ENCODE measurements at regions not wholly inside any gene's neighbourhood (a gene's known extent, or its start where the extent isn't known, plus 50 kb on each side); places are given as distances from the start of the nearest gene placed in this dataset.
A peak's percentile ranks its signal among the peaks of the same experiment; 100 is the strongest.
"Not testable (repeated sequence)": the region's sequence is repeated elsewhere in the genome, so short reads cannot be mapped to it uniquely, and the experiment has no call there.

DNA sequence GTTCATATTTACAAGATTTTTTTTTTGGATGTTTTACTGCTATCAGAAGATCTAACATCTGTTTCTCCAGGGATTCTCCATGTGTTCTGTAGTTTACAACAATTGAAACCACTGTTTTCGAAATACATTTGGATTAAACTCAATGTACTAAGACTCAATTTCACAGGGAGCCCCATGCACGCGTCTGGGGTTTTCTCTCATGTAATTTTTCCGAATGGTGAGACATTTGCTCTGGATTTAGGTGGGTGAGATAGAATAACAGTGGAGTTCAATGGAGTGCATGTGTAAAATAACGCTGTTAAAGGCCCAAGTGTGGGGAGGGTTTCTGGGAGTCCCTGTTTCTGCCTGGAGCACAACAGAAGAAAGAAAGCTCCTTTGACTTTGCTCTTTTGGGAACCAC lies 330.3 kb downstream of the TSHZ3 start:
- no peak for DNase-seq

DNA sequence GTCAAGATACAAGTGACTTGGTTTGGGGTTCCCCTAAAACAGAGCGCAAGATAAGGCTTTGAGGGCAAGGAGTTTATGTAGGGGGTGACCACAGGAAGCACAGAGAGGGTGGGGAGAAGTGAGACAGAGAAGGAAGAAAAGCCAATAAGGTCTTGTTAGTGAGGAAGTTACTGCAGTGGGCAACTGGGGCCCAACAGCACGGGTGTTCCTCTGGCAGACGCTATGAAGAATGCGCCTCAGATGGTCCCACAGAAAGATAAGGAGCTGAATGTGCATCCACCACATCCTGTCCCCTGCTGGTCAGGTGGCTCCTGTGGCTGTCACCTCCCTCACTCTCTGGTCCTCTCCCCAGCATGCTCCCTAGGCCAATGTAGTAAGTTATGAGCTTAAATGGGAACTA lies 333.5 kb downstream of the TSHZ3 start:
- DNase-seq: peak in 1 of 2 donors; percentile 4

DNA sequence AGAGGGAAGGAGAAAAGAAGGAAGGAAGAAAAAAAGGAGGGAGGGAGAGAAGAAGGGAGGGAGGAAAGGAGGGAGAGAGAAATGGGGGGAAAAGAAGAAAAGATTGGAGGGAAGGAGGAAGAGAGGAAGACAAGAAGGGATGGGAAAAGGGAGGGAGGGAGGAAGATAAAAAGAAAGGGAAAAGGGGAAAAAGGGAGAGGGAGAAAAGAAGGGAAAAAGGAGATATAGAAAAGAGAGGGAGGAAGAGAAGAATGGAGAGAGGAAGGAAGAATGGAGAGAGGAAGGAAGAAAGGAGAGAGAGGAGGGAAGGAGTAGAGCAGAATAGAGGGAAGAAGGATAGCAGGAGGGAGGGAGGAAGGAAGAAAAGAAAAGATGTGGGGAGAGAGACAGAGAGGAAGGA lies 334.6 kb downstream of the TSHZ3 start:
- no peak for DNase-seq

DNA sequence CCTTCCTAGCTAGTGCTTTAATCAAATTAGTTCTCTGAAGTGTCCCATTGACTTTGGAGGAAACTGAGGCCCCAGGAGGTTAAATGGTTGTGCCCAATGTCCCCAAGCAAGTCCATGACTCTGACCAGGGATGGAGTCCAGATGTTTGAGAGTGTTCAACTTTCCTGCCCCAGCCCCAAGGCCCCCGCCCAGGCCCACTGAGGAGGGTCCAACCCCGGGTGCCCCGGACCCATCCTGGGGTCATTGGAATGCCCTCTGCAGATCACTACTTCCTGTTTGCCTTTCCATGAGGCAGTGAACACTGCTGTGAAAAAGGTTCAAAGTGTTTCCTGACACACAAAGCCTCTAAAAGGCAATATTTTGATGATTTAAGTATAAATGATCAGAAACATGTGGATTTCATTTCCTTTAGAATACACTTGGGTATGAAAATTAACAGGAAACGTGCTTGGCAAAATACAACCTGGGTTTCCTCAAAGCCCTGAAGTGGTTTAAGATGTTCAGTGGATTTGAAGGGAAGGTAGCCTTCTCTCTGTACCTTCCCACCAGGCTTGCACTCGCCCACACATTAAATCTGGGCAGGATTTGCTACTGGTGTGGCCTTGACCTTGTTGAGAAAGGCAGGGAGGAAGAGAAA lies 335.7 kb downstream of the TSHZ3 start:
- no peak for DNase-seq

DNA sequence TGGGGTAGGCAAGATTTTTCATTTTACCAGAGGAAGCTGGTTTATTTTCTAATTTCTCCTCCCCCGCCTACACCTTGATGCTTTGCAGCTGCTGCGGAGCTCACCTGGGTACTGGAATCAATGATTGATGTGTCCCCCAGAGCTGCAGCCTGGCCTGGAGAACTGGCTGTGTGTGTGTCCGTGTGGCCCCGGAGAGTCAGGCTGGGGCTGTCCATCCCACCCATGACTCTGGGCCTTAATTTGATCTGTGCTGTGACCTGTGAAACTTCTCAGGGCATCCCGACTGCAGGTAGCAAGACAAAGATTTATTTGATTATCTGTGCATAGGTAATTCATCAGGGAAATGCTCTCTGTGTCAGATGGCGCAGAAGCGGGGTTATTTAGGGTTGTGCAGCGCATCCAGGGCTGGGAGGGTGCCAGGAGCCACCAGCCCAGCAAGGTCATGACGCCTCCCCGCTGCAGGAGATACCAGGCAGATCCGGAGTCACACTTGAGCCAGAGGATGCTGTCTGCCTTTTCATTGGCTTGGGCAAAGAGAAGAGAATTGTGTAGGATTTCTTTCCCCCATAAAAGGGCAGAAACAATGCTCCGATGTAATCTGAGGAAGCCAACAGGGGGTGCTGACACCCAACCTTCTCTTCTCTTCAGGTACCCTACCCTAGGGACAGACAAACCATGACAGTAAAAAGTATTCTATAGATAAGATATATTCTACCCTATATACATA lies 346.6 kb downstream of the TSHZ3 start:
- DNase-seq: no peak

DNA sequence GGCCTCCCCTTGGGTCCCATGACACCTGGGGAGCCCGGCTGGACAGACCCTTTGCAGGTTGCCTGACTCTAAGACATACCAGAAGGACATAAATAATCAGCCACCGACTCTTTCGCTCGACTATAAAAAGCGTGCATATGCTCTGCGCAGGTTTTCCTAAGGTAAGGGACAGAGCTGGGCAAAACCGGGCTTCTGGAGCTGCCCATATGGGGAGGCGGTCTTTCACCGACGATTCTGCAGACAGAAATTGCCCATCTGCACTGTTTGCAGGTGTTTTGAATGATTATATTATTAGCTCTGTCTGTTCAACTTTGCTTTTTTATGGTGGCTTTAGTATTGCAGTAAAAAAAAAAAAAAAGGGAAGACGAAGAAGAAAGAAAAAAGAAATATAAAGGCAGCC lies 347.2 kb downstream of the TSHZ3 start:
- DNase-seq: no peak

DNA sequence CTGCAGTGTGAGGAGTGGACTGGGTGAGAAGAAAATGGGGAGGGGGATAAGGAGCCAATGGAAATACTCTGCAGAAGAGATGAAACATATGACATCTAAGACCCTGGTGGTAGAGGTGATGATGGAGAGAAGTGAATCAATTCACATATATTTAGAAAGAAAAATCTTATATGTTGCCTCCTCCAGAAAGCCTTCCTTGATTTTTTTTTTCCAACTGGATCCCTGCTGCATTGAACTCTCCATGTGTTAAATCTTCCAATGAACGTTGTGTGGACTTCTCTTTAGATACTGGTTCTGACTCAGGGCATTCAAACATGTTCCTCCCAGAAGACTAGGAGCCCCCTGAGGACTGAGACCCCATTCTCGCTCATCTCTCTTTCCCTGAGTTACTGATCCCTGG lies 348.3 kb downstream of the TSHZ3 start:
- no peak for DNase-seq

DNA sequence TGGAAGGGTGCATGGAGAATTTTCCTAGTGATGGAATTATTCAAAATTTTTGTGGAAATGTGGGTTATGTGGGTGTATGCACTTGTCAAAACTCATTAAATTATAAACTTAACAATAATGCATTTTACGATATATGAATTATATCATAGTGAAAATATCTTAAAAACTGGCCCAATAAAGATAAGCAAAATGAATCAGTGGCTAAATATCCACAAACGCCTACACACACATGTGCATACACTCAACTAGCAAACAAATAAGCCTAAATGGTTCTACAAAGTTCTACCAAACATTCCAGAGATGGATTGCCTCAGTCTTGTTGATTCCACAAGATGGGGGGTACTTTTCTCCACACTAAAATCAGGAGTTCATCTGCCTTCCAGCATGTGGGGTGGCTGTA lies 349.5 kb downstream of the TSHZ3 start:
- no peak for DNase-seq

DNA sequence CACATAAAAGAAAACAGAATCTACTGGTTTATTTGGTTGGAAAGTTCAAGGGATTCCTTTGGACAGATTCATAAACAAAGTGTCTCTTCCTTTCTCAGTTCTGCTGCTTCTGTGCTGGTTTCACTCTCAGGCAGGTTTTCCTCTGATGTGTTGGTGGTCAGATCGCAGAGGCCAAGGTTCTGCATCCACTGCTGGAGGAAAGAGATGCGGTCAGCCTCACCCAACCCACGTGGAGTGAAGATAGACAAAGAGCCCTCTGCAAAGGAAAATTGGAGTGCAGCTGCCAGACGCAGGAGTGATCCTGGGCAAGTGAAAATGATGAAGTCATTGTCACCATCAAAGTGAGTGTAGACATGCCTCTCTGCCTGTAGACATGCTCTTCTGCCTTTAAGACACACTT lies 352.0 kb downstream of the TSHZ3 start:
- DNase-seq: no peak

DNA sequence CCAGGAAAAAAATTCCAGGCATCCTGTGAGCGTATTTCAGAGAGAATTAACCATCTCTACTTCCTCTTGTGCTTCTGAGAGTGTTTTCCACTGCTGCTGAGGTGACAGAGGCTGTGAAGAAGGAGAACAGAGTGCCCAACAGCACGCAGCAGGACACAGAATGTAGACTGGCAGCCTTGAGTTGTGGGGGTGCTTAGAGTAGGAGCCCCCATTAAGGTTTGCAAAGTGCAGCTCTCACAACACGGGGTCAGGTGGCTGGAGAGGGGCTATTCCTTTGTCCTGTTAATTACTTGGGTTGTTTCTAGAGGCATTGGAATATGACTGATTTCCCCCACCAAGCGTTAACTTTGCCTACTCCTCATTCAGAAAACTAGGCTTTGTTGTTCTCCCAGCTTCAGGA lies 370.6 kb downstream of the TSHZ3 start:
- DNase-seq: no peak

DNA sequence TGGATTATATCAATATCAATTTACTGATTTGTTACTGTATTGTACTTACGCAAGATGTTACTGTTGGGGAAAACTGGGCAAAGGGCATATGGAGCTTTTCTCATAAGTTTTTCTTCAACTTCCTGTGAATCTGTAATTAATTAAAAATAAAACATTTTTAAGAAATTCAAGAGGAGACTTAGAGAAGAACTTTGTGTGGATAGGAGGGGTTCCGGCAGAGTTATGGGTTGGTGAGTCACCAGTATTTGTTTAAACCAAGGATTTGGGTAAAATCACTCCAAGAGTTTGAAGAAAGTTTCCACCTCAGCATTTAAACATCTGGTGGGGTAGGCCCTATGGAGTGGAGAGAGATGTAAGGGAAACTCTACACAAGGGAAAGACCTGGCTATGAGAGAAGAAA lies 379.6 kb downstream of the TSHZ3 start:
- DNase-seq: no peak

DNA sequence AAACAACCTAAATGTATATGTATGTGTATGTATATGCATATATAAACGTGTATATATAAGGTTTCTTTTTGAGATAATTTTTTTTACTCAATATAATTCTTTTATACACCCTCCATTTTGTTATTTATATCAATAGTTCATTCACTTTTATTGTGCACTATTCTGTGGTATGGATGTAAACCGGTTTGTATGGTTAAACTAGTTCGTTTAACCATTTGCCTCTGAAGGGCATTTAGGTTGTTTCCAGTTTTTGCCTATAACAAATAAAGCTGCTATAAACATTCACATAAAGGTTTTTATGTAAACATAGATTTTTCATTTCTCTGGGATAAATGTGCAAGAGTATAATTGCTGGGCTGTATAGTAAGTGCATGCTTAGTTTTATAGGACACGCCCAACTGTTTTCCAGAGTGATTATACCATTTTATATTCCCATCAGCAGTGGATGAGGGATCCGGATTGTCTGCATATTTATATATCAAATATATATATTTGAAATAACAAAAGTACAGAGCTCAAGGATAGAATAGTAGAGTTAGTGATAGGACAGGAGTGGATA lies 380.3 kb downstream of the TSHZ3 start:
- DNase-seq: no peak

DNA sequence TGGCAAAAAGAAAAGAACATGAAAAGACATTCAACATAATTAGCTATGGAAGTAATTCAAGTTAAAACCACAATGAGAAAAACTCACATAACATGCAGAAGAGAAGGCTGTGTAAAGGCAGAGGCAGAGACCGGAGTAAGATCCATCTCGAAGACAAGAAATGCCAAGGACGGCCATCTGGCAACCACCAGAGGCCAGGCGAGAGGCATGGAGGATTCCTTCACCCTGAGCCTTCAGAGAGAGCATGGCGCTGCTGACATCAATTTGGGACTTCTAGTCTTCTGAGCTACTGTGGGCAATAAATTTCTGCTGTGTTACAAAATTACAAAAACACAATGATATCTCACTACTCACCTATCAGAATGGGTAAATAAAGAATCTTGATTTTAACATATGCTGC lies 381.0 kb downstream of the TSHZ3 start:
- DNase-seq: no peak

DNA sequence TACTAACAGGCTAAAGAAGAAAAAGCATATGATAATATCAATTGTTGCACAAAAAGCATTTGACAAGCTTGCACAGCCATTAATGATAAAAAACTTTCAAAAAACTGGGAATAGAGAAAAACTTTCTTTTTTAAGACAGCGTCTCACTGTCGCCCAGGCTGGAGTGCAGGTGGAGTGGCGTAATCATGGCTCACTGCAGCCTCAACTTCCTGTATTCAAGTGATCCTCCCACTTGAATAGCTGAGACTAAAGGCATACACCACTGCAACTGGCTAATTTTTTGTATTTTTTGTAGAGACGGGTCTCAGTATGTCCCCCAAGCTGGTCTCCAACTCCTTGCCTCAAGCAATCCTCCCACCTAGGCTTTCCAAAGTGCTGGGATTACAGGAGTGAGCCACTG lies 382.8 kb downstream of the TSHZ3 start:
- DNase-seq: no peak

DNA sequence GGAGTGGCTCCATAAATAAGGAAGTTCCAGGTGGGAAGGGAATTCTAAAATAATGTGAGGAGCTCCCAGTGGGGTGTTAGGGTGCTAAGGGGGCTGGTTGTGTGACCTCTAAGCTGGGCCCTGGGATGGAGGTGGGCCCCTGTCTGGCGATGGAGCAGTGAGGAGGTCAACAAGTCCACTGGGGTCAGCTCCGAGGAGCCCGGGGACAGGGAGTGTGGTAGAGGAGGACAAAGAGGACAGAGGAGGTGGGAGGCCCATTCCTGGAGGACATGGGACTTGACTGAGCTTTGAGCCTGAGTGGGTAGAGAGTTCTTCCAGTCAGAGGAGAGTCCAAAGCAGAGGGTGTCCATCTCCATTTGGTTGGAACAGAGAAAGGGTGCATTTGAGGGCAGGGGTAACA lies 390.2 kb downstream of the TSHZ3 start:
- no peak for DNase-seq

DNA sequence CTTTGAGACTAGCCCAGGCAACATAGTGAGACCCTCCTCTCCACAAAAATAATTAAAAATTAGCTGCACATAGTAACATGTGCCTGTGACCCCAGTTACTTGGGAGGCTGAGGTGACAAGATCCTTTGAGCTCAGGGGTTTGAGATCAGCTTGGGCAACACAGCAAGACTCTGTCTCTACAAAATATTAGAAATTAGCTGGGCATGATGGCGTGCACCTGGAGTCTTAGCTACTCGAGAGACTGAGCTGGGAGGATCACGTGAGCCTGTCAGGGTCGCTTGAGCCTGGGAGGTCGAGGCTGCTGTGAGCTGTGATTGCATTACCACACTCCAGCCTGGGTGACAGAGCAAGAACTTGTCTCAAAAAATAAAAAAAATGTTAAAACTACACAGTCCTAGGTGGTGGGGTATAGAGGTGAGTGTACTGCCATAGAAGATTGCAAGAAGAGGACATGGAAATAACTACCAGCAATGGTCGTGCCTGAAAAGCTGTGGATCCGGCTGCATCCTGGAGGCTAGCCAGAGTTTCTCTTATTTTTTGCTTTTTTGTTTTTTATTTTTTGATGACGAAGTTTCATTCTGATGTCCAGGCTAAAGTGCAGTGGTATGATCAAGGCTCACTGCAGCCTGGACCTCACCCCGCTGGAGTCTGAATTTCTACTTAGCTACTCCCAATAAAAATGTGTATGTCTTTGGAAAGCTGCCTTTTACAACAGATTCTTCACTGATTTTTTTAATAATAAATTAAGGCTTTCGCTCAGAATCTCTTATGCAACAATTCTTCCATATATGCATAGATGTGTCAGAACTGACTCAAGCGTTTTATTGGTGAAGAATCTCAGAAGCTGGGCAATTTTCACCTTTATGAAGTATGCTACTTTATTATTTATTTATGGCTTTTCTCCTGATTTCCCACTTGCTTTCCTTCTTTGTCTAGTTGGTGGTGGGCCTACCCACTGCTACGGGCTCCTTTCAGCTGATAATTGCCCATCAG lies 393.8 kb downstream of the TSHZ3 start:
- no peak for DNase-seq

DNA sequence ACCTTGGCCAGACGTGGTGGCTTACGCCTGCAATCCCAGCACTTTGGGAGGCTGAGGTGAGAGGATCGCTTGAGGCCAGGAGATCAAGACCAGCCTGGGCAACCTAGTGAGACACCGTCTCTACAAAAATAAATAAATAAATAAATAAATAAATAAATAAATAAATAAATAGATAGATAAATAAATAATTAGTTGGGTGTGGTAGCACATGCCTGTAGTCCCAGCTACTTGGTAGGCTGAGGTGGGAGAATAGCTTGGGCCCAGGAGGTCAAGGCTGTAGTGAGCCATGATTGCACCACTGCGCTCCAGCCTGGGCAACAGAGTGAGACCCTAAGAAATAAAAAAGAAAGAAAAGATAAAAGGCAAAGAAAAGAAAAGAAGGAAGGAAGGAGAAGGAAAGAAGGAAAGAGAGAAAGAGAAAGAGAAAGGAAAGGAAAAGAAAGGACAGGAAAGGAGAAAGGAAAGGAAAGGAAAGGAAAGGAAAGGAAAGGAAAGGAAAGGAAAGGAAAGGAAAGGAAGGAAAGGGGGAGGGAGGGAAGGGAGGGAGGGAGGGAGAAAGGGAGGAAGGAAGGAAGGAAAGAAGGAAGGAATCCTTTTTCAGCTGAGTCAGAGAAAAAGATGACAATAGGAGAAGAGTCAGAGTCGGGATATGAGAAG lies 404.8 kb downstream of the TSHZ3 start:
- not testable (repeated sequence) for DNase-seq

DNA sequence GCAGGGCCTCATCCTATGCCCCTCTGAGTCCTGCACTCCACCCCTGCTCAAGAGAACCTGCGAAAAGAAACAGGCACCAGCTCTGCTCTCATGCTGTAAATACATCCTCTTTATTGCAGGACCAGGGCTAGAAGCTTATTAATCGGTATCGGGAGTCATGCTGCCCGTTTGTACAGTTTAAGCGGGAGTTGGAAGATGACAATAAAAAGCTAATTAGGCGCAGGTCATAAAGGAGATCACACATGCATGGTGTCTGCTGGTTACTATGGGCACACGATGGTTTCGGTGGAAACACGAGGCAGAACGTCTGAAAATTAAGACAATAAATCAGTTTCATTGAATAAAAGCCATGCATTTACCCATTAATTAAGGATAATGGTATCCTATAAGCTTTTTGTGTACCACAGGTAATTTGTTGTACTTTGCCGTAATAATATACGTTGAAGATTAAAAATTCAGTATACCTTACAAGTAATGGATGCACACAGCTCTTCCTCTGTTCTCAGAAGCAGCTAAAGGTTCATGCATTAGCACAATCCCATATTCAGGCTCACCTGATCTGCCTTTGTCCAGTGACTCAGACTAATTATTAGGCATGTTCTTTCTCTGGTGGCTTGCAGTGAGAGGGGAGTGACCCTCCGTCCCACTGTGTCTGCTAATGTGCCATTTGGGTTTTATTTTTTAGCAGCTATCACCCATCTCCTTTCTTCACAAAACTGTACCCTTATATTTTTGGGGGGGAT lies 406.0 kb downstream of the TSHZ3 start:
- no peak for DNase-seq

DNA sequence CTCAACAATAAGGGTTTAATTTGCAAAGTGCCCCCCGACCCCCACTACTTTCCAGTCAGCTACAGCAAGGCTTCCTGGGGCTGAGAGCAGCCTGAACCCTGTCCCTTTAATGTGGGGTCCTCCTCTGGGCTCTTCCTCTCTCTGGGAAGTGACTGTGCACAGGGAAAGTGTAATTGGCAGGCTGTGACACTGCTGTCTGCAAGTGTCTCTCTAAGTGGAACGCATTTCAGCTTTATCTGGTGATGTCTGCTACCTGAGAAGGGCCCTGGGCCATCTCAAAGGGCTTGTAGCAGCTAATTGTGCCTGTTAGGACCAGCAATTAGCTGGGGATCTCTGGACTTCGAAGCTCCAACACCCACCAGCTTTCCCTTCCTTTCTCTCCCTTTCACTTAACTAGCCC lies 406.6 kb downstream of the TSHZ3 start:
- no peak for DNase-seq

DNA sequence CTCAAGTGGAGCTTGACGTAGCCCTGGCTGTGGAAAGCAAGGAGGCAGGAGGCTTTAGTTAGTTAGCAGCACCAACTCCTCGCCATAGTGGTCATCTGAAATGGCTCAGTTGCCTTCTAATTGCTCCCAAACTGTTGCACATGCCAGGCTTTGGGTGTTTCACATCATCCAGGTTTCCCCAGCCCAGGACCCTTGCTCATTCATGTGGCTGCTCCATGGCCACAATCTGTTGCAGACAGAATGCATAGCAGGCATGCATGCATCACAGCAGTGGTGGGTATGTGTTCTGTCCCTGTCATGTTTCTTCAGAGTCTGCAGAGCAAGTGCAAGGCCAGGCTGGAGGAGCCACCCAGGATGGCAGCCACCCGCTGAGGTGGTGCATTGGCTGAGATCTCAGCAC lies 407.6 kb downstream of the TSHZ3 start:
- DNase-seq: no peak

DNA sequence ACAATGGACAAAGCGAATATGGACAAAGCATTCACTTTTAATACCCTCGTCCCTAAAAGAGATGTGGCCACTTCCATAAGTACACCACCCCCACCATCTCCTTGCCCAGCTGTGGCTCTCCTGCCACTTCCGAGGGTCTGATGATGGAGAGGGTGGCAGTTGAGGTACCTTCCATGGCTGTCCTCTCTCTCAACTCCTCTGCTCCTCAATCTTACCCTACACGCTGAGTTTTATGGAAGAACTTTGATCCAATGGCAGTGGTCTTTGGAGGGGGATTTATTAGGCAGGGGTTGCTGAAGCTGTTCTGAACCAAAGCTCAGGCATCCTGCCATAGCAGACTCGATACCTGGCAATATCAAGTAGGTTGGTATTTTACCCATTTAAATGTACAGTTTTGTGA lies 413.0 kb downstream of the TSHZ3 start:
- DNase-seq: no peak

DNA sequence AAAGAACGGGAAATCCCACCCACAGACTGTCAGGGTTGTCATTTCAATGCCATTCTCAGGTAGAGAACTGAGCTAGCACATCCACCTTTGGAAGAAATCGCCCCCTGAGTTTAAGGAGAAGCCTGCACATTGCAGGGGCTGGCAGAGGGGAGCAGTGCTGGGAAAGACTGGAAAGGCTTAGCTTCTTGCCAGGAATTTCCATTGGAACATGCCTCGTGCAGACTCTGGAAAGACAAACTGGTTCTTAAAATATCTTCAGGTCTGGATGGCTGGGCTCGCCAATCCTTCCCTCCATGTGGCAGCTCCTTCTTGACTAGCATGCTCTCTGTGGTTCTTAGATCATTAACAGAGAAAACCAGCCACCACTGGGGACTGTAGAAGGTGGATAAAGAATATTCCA lies 414.1 kb downstream of the TSHZ3 start:
- DNase-seq: no peak
